GM12873 (cell line): ENCODE measurements at regions not wholly inside any gene's neighbourhood (a gene's known extent, or its start where the extent isn't known, plus 50 kb on each side); places are given as distances from the start of the nearest gene placed in this dataset.

ENCODE experiments used
- TF ChIP-seq, protein P1 (sequence below): IDR thresholded peaks from 2 replicates; pipeline ENCODE4 v1.5.1; 2012; ENCODE audit warnings: low read depth, mild to moderate bottlenecking, moderate library complexity, low read length, control low read depth; ENCODE audit not compliant: insufficient read depth; ENCODE audit errors: missing control alignments

DNA sequence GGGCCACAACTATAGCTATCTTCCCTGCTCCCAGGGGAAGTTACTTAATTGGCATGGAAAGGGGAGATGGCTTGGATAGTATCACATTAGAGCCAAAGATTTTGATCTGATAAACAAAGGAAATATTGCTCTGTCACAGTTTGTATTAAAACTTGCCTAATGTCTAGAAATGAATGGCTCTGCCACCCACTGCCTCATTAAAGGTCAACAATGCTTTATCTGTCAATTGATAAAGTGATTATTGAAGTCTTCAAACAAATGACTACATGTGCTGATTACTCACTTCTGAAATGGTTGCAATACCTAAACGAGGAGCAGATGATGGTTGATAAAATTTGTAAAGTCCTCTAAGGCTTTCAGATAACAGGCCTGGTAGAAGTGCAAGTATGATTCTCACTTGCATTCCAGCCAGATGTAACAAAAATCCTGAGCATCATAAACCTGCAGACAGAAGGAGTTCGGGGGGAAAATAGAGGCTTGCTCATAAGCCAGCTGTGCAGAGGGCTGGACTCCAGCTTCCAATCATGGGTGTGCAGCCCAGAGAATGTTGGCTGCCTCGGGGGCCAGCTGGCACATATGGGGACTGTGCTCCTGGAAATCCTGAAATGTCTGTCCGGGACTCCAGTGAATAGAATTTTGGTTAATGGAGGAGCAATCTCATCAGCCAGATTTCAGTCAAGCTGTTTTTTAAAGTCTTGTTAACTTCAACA lies 200.5 kb upstream of the SLC27A6 start:
- TF ChIP-seq, protein P1, sequence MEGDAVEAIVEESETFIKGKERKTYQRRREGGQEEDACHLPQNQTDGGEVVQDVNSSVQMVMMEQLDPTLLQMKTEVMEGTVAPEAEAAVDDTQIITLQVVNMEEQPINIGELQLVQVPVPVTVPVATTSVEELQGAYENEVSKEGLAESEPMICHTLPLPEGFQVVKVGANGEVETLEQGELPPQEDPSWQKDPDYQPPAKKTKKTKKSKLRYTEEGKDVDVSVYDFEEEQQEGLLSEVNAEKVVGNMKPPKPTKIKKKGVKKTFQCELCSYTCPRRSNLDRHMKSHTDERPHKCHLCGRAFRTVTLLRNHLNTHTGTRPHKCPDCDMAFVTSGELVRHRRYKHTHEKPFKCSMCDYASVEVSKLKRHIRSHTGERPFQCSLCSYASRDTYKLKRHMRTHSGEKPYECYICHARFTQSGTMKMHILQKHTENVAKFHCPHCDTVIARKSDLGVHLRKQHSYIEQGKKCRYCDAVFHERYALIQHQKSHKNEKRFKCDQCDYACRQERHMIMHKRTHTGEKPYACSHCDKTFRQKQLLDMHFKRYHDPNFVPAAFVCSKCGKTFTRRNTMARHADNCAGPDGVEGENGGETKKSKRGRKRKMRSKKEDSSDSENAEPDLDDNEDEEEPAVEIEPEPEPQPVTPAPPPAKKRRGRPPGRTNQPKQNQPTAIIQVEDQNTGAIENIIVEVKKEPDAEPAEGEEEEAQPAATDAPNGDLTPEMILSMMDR, result no peak

DNA sequence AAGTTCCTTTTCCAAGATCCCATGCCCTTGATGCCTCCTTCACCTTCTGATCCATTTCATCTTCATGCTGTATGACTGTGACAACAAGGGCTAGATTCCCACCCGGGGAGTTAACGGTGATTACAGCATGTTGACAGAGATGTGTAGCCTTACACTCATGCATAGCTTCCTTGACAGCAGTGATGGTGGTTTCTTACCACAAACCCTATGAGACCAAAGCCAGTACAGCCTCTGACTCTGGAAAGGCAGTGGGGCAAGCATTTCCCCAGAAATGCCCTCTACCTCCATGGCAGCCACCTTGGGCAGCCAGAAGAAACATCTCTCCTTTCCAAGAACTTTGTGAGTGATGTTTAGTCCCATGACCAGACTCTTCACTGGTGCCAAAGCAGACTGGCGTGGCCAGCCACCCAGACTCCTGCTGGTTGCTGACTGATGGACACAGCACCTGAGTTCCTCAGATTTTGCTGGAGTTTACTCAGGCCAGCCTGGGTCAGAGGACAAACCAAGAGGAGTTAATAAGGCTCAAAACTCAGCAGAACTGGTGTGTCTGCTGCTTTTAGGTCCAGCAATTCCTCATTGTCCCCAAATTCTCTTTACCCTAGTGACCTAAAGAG lies 199.7 kb upstream of the SLC27A6 start:
- TF ChIP-seq, protein P1, result no peak

DNA sequence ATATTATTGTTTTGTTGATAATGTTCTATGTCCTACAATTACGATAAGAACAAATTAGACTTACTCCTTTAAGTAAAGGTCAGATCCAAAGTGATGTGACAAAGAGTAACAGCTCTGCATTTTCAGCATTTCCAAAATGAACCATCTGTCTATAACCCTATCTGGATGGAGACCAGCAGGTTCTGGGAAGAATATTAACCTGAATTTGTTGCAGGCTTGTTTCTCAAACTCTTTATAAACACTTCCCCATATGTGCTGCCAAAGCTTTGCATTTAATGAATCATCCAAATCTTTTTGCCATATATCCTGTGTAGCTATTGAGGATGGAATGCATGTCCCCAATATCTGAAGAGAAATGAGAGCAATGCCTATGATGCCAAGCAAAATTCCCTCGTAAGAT lies 198.9 kb upstream of the SLC27A6 start:
- TF ChIP-seq, protein P1, result no peak

DNA sequence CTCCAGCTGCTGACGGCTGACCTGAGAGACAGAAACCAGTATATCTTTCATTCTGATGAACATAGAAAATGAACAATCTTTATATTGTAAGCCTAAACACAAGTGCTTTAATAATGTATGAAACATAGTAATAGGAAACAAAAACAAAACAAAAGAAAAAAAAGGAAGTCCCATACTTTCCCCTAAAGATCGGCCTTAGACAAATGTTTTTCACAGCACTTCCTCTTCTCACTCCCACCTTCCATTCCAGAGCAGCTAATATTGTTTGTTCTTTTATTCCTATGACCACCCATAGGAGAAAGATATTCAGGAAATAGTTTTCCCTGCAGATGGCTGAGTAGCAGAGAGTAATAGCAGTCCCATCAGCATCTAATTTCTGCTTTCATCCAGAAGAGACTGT lies 194.4 kb upstream of the SLC27A6 start:
- TF ChIP-seq, protein P1, result no peak

DNA sequence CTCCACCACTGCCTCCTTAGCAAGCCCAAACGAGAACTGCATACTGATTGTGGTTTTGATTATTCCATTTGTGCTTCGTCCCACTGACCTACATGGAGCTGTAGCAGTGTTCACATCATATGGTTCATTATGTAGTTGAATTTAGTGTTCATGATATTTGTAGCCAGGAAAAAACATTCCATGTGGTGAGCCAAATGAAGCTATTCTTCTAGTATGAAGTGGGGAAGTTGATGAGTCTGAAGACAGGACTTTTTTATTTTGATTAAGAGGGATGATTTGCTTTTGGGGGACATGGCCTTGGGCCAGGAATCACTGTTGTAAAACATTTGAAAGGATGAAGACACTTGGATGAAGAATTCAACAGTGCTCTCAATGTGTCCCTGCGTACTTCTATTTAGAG lies 192.9 kb upstream of the SLC27A6 start:
- TF ChIP-seq, protein P1, result no peak

DNA sequence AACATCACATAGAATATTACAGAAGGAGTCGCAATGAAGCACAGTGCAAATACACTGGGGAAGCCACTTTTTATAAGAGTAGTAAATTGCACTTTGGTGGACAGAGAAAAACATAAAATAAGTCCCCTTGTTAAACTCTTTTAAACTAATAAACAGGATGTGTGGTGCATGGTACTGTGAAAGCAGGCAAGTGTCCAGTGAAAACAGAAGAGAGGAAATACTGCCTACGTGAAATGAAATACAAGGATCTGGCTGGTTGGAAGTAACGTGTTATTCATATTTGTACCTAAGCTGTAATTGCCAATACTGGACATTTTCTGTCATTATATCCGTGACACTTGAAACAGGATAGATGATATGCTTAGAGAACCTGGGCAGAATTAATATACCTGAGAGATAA lies 191.9 kb upstream of the SLC27A6 start:
- TF ChIP-seq, protein P1, result no peak

DNA sequence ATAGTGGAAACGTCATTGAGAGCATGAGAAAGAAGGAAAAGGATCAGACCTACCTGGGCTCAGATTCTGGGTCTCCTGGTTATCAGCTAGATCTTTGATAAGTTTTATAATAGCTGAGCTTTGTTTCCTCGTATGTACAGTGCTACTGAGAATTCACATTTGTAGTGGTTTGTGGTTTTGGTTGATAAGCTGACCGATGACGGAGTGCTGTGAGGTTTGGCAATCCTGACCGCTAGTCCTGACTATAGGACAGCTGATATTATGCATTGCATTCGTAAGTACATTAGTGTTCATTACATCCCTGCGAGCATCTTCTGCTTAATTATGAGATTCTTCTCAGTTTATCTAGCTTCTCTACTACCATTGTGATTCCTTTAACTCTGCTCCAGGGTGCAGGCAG lies 190.7 kb upstream of the SLC27A6 start:
- TF ChIP-seq, protein P1, result no peak
